CMK (cell line): ENCODE measurements at regions not wholly inside any gene's neighbourhood (a gene's known extent, or its start where the extent isn't known, plus 50 kb on each side); places are given as distances from the start of the nearest gene placed in this dataset.

ENCODE experiments used
- DNase-seq: peaks from one replicate; pipeline ENCODE4 v3.0.0-alpha.2; 2010; ENCODE audit warnings: low read depth

DNA sequence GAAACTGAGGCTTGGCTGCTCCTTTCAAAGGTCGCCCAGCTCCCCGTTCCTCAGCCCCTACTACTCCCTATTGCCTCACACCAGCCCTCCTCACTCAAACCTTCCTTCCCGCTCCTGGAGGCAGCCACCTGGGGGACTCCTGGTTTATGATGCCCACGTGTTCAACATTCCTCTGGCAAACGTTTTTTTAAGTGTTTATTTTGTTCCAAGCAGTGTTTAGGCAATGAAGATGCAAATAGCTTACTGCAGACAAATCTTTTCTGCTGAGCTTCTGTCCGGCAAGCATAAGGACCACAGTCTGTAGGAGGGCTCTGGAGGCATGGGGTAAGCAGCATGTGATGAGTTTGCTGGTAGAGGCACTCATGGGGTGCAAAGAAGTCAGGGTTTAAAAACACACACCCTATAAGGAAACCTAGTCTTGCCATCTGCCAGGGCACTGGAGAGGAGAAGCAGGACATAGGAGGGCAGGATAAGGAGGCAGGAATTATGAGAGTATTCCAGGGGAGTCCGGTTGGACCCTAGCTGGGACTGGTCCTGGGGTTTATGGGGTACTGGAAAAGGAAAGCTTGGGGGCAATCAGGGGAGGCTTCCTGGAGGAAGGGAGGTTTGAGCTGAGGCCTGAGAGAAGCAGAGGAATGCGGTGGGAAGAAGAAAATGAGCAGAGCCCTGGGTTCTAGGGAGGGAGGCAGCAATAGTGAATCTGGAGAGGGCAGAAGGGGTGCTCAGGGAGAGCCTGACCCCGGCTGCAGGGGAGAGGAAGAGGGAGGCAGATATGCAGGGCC, 123.3 kb downstream of the NCOR2 start:
- DNase-seq, result no peak

DNA sequence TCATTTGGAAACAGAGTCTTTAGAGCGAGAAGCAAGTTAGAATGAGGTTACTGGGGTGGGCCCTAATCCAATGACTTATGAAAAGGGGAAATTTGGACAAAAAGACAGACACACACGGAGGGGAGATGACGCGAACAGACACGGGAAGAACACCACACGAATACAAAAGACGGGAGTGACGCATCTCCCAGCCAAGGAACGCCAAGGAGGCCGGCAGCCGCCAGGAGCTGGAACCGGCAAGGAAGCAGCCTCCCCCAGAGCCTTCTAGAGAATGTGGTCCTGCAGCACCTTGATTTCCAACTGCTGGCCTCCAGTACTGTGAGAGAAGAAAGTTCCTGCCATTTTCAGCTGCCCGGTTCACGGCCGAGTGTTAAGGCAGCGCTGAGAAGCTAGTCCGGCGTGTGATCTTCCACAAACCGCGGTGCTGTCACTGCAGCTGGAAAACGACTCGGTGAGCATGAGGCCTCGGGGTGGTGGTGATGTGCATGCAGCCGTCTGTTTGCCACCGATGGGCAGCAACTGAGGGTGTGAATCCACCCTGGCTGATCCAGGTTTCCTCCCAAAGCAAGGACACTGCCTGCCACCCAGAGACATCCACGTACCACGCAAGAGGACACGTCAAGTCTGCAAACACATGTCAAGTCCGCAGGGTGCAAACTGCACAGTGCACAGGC, 124.5 kb downstream of the NCOR2 start:
- no peak for DNase-seq

DNA sequence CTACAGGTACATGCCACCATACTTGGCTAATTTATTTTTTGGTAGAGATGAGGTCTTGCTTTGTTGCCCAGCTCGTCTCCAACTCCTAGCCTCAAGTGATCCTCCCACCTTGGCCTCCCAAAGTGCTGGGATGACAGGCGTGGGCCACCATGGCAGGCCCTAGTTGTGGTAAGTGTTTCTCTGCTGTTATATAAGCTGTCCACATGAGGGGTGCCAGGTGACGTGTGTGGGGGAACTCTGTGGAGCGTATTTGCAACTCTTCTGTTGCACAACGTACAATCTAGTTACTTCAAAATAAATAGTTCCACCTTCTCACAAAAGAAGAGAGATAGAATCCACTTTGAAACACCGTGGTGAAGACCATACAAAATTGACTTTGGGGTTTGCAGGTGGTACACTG, 125.1 kb downstream of the NCOR2 start:
- no peak for DNase-seq

- no peak for DNase-seq
These were observed 125.8 kb downstream of the NCOR2 start for GRCh38 chr12:124441443-124442194.

DNA sequence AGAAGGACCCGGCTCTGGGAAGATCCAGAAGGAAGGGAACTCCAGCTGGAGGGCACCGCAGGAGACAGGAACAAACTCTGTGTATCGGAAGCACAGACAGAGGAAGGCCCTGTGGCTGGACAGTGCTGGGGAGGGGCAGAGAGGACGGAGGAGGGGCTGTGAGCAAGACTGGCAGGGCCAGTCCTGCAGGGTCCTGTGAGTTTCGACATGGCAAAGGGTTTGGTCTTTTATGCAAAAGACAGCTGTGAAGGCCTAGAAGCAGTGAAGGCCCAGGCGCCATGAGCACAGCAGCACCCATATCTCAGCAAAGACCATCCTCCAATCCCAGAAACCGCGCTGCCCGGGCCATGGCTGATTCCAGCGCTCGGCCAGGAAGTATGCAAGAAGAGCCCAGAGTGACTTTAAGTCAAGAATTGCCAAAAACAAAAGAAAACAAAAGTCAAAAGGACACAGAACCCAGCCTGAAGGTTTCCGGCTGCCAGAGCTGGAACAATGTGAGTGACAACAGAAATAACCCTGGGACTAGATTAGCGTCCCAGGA, 126.5 kb downstream of the NCOR2 start:
- DNase-seq, result no peak

DNA sequence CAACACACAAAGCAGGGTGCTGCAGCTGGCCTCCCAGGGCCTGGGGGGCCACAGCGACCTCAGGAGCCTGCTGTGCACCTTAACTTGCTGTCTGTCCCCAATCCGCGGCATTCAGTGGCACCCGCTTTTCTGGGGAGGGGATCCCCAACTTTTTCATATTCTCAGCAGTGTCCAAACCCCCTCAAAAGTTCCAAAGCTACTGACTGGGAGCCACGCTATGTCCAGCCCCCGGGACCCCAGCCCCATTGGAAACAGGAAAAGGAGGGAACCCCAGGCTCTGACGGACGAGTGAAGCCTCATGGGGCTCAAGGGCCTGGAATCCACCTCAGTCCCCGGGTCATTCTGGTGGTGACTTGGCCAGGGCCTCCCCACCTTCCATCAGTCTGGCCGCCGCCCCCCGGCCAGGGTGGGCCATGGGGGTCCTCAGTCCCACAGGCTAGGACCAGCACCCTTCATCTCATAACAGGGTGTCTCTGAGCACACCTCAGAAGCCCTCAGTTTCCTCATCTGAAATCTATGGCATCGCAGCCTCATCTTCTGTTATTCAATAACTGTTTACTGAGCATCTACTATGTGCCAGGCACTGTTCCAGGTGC, 127.3 kb downstream of the NCOR2 start:
- DNase-seq, result no peak

DNA sequence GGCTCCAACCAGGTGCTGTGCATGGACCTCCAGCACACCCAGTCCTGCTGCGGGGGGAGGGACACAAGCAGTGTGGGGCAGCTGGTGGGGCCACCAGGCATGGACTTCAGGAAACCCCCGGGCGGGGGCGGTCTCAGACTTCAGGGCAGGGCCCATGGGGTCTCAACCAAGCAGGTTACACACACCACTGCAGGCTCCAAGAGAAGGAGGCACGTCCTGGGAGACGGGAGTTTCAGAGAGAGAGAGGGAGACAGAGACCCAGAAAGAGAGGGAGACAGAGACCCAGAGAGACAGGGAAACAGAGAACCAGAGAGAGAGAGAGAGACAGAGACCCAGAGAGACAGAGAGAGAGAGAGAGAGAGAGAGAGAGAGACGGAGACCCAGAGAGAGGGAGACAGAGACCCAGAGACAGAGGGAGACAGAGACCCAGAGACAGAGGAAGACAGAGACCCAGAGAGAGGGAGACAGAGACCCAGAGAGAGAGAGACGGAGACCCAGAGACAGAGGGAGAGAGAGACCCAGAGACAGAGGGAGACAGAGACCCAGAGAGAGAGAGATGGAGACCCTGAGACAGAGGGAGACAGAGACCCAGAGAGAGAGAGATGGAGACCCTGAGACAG, 128.9 kb downstream of the NCOR2 start:
- DNase-seq, result no peak

DNA sequence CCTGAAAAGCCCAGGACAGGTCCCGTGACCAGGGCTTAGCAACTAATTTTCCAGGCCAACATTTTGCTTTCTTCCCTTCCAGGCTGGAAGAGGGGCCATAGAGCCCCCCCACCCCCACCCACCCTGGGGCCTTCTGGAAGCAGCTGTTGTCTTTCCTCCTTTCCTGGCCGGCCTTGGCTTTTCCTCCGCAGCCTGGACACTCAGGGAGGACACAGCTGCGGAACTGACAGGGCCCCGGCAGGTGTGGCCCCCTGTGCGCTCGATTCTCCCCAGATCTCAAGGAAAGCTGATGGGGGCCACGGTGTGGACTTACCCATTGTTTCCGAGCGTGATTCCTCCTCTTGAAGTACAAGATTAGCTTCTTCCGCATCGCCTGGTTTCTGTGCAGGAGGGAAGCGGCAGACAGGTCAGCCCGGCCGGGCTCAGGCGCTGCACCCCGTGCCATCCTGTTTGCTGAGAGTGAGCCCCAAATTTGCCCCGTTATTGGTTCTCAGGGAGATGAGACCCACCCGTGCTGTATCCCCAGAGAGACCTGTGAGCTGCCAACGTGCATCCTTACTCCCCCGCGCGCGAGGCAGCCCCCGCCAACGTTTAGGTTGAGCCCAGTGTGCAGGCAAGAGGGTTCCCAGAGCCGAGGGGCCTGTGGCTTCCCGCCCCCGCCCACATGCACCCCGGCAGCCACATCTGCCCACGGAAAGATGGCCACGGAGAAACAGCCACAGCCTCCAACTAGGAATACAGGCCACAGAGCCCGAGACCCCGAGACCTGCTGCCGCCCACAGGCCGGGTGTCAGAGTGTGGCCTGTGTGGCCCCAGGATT, 129.6 kb downstream of the NCOR2 start:
- no peak for DNase-seq

GRCh38 chr12:124437121-124437520, 130.3 kb downstream of the NCOR2 start:
- no peak for DNase-seq

DNA sequence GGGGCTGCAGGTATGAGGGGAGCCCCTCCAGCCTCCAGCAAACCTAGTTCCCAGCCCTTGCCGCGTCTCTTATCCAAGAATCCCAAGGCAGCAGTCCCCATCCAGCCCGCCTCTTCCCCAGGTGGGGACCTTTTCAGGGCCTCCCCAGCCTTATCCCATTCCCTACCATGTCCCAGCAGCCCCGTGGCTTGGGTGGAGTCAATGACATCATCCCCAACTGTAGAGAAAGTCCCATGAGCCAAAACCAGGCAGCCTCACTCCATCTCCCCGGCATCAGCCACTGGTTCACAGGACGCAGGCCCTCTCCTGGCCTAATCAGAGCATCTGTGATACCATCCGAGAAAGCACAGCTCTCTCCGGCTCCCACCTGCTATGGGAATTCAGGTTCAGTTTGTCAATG, 131.0 kb downstream of the NCOR2 start:
- DNase-seq, result no peak

DNA sequence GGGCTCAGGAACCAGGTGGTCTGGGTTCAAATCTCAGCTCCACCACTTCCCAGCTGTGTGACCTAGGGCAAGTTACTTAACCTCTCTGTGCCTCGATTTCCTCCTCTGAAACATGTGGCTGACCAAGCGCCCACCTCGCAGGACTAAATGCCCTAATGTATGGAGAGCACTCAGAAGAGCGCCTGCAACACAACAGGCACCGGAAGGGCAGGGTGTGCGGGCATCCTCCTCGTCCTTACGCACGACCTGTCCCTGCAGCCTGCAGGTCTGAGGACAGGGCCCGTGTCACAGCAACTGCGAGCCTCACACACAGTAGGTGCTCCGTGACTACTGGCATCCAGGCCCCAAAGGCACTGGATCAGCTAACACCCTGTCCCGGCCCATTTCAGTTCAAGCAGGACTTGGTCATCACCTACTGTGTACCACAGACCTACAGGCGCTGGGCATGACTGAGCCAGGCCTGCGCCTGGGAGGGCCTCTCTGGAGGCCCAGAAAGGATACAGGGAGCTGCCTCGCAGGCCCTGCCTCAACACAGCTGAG, 131.5 kb downstream of the NCOR2 start:
- no peak for DNase-seq

DNA sequence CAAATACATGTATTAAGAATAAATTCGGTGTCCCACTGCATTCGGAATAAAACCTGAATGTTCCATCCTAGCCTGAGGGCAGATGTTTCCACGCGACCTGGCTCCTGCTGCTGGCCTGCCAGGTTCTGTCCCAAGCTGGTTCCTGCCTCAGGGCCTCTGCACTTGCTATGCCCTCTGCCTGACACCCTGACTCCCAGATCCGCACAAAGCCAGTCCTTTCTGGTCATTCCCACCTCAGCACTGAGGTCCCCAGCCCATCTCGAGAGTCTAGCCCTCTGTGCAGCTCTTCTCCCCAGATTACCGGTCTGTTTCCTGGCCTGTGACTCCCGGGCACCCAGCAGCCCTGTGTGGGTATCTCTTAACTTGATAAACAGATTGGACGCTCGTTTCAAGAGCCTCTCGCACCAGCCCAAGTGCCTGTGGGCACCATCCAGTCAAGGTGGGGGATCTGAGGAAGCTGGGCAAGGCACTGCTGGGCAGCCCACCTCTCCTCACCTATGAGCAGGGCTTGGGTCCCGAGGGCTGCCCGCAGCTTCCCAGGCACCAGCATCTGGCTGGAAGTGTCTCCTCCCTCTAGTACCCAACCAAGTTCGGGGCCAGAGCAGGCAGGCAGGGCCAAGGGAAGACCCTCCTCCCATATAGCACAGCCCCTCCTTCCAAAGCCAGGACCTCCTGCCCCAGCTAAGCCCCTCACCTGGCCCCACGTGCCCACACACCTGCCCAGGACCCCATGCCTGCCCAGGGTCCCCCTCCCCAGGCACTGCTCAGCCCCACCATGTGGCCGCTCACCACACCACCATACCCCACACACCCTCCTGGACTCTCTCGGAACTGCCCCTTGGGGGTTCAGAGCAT, 132.2 kb downstream of the NCOR2 start:
- no peak for DNase-seq

DNA sequence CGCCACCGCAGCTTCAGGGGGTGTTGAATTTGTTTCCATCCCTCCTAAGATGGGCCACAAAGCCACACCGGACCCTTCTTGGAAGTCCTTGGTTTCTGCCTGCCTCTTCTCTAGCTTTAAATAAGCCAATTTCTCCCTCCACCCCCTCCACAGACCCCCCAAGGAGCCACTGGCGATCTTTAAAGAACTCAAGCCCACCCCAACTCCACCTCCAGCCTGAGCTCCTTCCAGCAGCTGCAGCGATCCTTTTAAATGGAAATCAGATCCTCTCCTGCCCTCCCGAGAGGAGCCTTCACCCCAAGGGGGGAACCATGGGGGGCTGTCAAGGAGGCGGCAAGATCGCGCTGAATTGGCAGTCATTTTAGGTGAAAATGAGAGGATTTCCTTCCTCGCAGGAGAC, 133.1 kb downstream of the NCOR2 start:
- no peak for DNase-seq

- DNase-seq, result no peak
These were observed 133.5 kb downstream of the NCOR2 start for GRCh38 chr12:124433879-124434278.

- DNase-seq, result no peak
These were observed 134.1 kb downstream of the NCOR2 start for GRCh38 chr12:124433147-124433874.

DNA sequence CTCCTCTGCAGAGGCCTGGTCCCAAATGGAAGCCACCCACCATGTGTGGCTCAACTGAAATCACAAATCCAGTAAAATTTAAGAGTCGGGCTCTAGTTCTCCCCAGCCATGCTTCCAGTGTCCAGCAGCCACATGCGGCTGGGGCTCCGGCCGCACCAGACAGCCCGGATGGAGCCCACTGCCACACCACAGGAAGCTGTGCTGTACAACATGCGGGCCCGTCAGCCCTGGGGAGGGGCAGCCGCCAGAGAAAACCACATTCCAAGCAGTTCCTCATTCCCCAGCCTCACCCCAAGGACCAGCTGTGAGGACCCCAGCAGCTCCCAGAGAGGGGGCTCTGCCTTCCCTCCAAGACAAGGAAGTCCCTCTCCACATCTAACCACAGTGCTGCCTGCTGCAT, 135.0 kb downstream of the NCOR2 start:
- DNase-seq, result peak; percentile 90

DNA sequence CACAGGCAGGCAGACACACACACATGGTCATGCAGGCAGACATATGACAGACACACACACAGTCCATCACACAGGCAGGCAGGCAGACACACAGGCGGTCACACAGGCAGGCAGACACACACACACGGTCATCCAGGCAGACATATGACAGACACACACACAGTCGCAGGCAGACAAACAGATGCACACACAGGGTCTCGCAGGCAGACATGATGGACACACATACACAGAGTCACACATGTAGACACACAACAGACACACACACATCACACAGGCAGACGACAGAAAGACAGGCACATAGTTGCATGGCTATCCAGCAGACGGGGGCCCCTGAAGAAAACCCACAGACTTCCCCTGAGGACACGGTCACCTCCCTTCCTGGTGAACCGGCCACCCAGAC, 135.4 kb downstream of the NCOR2 start:
- no peak for DNase-seq

- no peak for DNase-seq
These were observed 135.6 kb downstream of the RFLNA start for GRCh38 chr12:124430491-124430890.

GRCh38 chr12:124429535-124429934, 134.6 kb downstream of the RFLNA start:
- DNase-seq, result no peak
